Left ventricle myocardium inferior (tissue), 1 donor: ENCODE measurements at regions not wholly inside any gene's neighbourhood (a gene's known extent, or its start where the extent isn't known, plus 50 kb on each side); places are given as distances from the start of the nearest gene placed in this dataset.

Experiments used
- DNase-seq: peaks from one replicate; pipeline ENCODE4 v3.0.0-alpha.2; 2020
- H3K27ac ChIP-seq: fragments of 200-600 bp; replicated peaks from 2 replicates; pipeline ENCODE4 v1.8.0; 2021
- H3K27me3 ChIP-seq: fragments of 200-600 bp; 2 replicates; pipeline ENCODE4 v1.8.0; 2021; ENCODE audit warnings: low read depth
- H3K36me3 ChIP-seq: fragments of 200-600 bp; 2 replicates; pipeline ENCODE4 v1.8.0; 2021
- H3K4me1 ChIP-seq: fragments of 200-600 bp; 2 replicates; pipeline ENCODE4 v1.8.0; 2021
- H3K4me3 ChIP-seq: fragments of 200-600 bp; 2 replicates; pipeline ENCODE4 v1.8.0; 2021; ENCODE audit warnings: mild to moderate bottlenecking, moderate library complexity
- H3K9me3 ChIP-seq: fragments of 200-600 bp; replicated peaks from 2 replicates; pipeline ENCODE4 v1.8.0; 2021
- CTCF ChIP-seq: fragments of 200-600 bp; IDR thresholded peaks from 2 replicates; pipeline ENCODE4 v1.8.0; 2021; ENCODE audit warnings: antibody characterized with exemption, mild to moderate bottlenecking, borderline replicate concordance
- intact Hi-C: fragments of 100-400 bp; cut with micrococcal nuclease; formaldehyde crosslinking; loops from one replicate; pipeline ENCODE4 v1.11.0; 2022
- donor health status: DM: no; HTN: yes; CAD: no; lungs with severe emphysema.

GRCh38 chr3:77889616-77890015 is 849.7 kb downstream of the ROBO2 start:
- intact Hi-C loops = no loop called here
- TF ChIP-seq CTCF = no peak
- no peak for DNase-seq
- Histone ChIP-seq H3K36me3 (no peaks in the 10 kb centered on the region), H3K27me3 (no peaks in the 10 kb centered on the region), H3K9me3 (no peaks in the 10 kb centered on the region), H3K4me3 (no peak overlapping the region), H3K27ac (no peak overlapping the region), H3K4me1 (no peaks in the 10 kb centered on the region)

- no peak for TF ChIP-seq CTCF
- H3K36me3 ChIP-seq = no peaks in the 10 kb centered on the region
- H3K27me3 ChIP-seq = no peaks in the 10 kb centered on the region
- DNase-seq = no peak
- H3K4me1 ChIP-seq = no peaks in the 10 kb centered on the region
- intact Hi-C loops = no loop called here
- no peaks in the 10 kb centered on the region for H3K9me3 ChIP-seq
- H3K4me3 ChIP-seq = no peak overlapping the region
- no peak overlapping the region for H3K27ac ChIP-seq
Observed at GRCh38 chr3:77898621-77899020, 858.7 kb downstream of the ROBO2 start.

GRCh38 chr3:77902675-77903074 is 862.8 kb downstream of the ROBO2 start:
- Histone ChIP-seq H3K9me3 (peaks cover 7% of the 10 kb centered on the region), H3K4me3 (no peak overlapping the region), H3K27me3 (no peaks in the 10 kb centered on the region), H3K27ac (no peak overlapping the region), H3K4me1 (no peaks in the 10 kb centered on the region), H3K36me3 (no peaks in the 10 kb centered on the region)
- no peak for DNase-seq
- intact Hi-C loops = no loop called here
- TF ChIP-seq CTCF = no peak

- intact Hi-C loops = no loop called here
- Histone ChIP-seq H3K4me3 (no peak overlapping the region), H3K4me1 (no peaks in the 10 kb centered on the region), H3K27ac (no peak overlapping the region), H3K36me3 (no peaks in the 10 kb centered on the region), H3K27me3 (no peaks in the 10 kb centered on the region), H3K9me3 (peaks cover 7% of the 10 kb centered on the region)
- no peak for DNase-seq
- TF ChIP-seq CTCF = no peak
Observed at GRCh38 chr3:77906102-77906709, 866.3 kb downstream of the ROBO2 start.

- no peak for TF ChIP-seq CTCF
- DNase-seq = no peak
- peaks cover 8% of the 10 kb centered on the region for H3K9me3 ChIP-seq
- H3K4me1 ChIP-seq = no peaks in the 10 kb centered on the region
- no peaks in the 10 kb centered on the region for H3K36me3 ChIP-seq
- intact Hi-C loops = no loop called here
- H3K27me3 ChIP-seq = no peaks in the 10 kb centered on the region
- no peak overlapping the region for H3K27ac ChIP-seq
- H3K4me3 ChIP-seq = no peak overlapping the region
Observed at GRCh38 chr3:77913524-77914174, 873.8 kb downstream of the ROBO2 start.
